ENCODE measurements at regions not wholly inside any gene's neighbourhood (a gene's known extent, or its start where the extent isn't known, plus 50 kb on each side); places are given as distances from the start of the nearest gene placed in this dataset.

GRCh38 chr13:84902243-84902642 lies 897.0 kb downstream of the SLITRK6 start:
- Histone ChIP-seq H3K9me2 (ENCODE audit: insufficient read depth, low read length) (no peaks in the 10 kb centered on the region), H3K36me3 (ENCODE audit: insufficient read depth, low read length) (peaks cover 10% of the 10 kb centered on the region; the same call in 1 of the 2 replicates), H4K20me1 (ENCODE audit: insufficient read depth, low read length) (no peaks in the 10 kb centered on the region), H3K27ac (ENCODE audit: low read depth, low read length, poor library complexity, severe bottlenecking) (peak overlapping the region; percentile 37), H3K9me3 (ENCODE audit: low read length) (peaks cover 23% of the 10 kb centered on the region), H3K4me1 (ENCODE audit: insufficient read depth, low read length, poor library complexity, severe bottlenecking) (peaks cover 22% of the 10 kb centered on the region), H3K79me2 (ENCODE audit: insufficient read depth, low read depth, low read length) (no peaks in the 10 kb centered on the region), H3K4me2 (ENCODE audit: low read length) (peak overlapping the region; percentile 62), H2AFZ (ENCODE audit: low read length) (peak overlapping the region; percentile 98), H3K4me3 (ENCODE audit: low read depth, low read length, poor library complexity, severe bottlenecking) (peak overlapping the region; percentile 40)
- BruUV-seq (replicated peaks): no TSS peak
- intact Hi-C loops (cut with micrococcal nuclease; ENCODE audit: unreplicated experiment): loop anchor here (10.0 kb wide), 1 partner anchor 473 kb away; no protein-coding TSS in a partner anchor
- peak; percentile 83 for DNase-seq (ENCODE audit: low spot score)
- ChIA-PET CTCF (ENCODE audit: unreplicated experiment) (no interaction called here), POLR2A (interaction anchor here (0.9 to 2.3 kb wide), 6 partner anchors 8 to 683 kb away, joined by 3 to 8 read pairs (median 3); no protein-coding TSS in a partner anchor)
- TF ChIP-seq CTCF (conservative IDR thresholded peaks at IDR 0.05; ENCODE audit: low read length) (no peak), EZH2phosphoT487 (IDR thresholded peaks at IDR 0.05; ENCODE audit: borderline replicate concordance, low read depth, low read length) (no peak)

- no peak overlapping the region for H2AFZ ChIP-seq (ENCODE audit: low read length)
Measured at GRCh38 chr13:84896128-84896527, 903.1 kb downstream of the SLITRK6 start.

More at GRCh38 chr13:84896128-84896527, 903.1 kb downstream of the SLITRK6 start:
- Histone ChIP-seq H3K9me2 (ENCODE audit: insufficient read depth, low read length) (no peaks in the 10 kb centered on the region; the same call in 1 of the 2 replicates), H3K79me2 (ENCODE audit: insufficient read depth, low read depth, low read length) (no peaks in the 10 kb centered on the region), H3K4me3 (ENCODE audit: low read depth, low read length, poor library complexity, severe bottlenecking) (no peak overlapping the region), H3K36me3 (ENCODE audit: insufficient read depth, low read length) (peaks cover 5% of the 10 kb centered on the region; the same call in 1 of the 2 replicates), H3K4me2 (ENCODE audit: low read length) (no peak overlapping the region), H3K9me3 (ENCODE audit: low read length) (peaks cover 17% of the 10 kb centered on the region), H3K27ac (ENCODE audit: low read depth, low read length, poor library complexity, severe bottlenecking) (no peak overlapping the region), H3K4me1 (ENCODE audit: insufficient read depth, low read length, poor library complexity, severe bottlenecking) (no peaks in the 10 kb centered on the region), H4K20me1 (ENCODE audit: insufficient read depth, low read length) (no peaks in the 10 kb centered on the region)
- CTCF ChIA-PET (ENCODE audit: unreplicated experiment): no interaction called here
- intact Hi-C loops (cut with micrococcal nuclease; ENCODE audit: unreplicated experiment): loop anchor here (1.0 kb wide), 2 partner anchors 910 to 932 kb away; no protein-coding TSS in a partner anchor
- TF ChIP-seq EZH2phosphoT487 (IDR thresholded peaks at IDR 0.05; ENCODE audit: borderline replicate concordance, low read depth, low read length) (no peak), CTCF (conservative IDR thresholded peaks at IDR 0.05; ENCODE audit: low read length) (peak; percentile 97)
- DNase-seq (ENCODE audit: low spot score): peak; percentile 75
- POLR2A ChIA-PET: interaction anchor here (0.8 kb wide), 1 partner anchor 908 kb away, joined by 3 read pairs; no protein-coding TSS in a partner anchor
- BruUV-seq (replicated peaks): no TSS peak
